Activated effector memory CD4-positive, alpha-beta T cell treated with Interleukin-2 at 50 U/mL for 16 hours (primary cell): ENCODE measurements at regions not wholly inside any gene's neighbourhood (a gene's known extent, or its start where the extent isn't known, plus 50 kb on each side); places are given as distances from the start of the nearest gene placed in this dataset.
A peak's percentile ranks its signal among the peaks of the same experiment; 100 is the strongest.
"Not testable (repeated sequence)": the region's sequence is repeated elsewhere in the genome, so short reads cannot be mapped to it uniquely, and the experiment has no call there.

ENCODE experiments used
- DNase-seq: peaks from one replicate; pipeline ENCODE4 v3.0.0-alpha.2; 2020

- DNase-seq = no peak
Measured at GRCh38 chr4:77220828-77221613, 64.0 kb downstream of the CCNG2 start.

- no peak for DNase-seq
Measured at GRCh38 chr4:77225022-77225421, 68.0 kb downstream of the CCNG2 start.

GRCh38 chr4:77226939-77227705 is 70.1 kb downstream of the CCNG2 start:
- no peak for DNase-seq

GRCh38 chr4:77229433-77229832 is 72.4 kb downstream of the CCNG2 start:
- DNase-seq = no peak

- no peak for DNase-seq
Measured at GRCh38 chr4:77232653-77233052, 75.6 kb downstream of the CCNG2 start.

- no peak for DNase-seq
Measured at GRCh38 chr4:77235289-77235854, 78.4 kb downstream of the CCNG2 start.

DNA sequence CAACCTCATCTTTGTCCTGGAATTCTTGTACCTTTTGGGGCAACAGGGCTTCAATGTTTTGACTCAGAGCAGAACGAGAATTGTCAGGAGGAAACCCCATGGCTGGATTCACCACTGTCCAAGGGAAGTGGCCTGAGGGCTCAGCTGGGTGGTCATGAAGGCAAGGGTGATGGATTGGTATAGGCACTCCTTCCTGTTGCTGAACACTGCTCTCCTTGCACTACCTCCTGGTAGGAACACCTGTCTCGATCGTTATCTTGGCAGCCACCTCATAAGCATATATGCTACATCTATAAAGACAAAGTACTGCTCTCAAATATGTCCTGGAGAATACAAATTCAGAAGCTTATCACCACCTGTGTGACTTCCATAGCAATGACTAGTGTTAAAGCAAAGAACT is 79.8 kb downstream of the CCNG2 start:
- DNase-seq = no peak

GRCh38 chr4:77240469-77241066 is 83.6 kb downstream of the CCNG2 start:
- peak; percentile 9 for DNase-seq

GRCh38 chr4:77248805-77249204 is 91.8 kb downstream of the CCNG2 start:
- DNase-seq = no peak

DNA sequence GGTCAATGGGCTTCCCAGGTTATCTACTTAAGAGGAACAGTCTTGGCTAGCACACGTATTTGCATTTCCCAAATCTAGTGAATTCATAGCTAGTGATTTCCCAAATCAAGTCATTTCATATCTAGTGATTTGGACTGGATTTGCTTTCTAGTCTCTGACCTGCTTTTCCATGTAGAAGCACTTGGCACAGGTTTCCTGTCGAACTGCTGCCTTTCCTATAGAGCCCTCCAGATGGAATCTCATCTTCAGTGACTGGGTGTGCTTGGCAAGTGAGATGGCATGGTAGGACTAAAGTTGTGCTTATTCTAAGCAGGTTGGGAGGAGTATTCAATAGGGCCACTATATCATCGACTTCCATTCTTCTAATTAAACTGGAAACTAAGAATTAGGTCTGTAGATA is 94.7 kb downstream of the CCNG2 start:
- no peak for DNase-seq

DNA sequence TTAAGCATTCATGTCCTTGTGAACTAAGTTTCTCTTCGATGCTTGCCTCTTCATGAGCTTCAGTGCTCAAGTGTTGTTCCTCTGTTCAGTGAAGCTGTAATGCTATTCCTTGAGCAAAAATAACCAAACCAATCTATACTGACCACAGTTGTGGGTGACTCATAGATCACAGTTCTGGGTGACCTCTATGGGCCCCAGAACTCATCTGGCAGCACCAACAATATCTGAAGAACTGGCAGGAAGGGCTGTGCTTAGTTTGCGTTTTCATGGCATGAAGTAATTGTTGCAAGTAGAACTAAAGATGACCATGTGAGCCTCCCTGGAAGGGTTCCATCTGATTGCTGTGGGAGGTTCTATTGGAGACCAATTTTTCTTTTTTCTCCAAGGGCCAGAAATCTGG is 106.2 kb downstream of the CCNG2 start:
- no peak for DNase-seq

DNA sequence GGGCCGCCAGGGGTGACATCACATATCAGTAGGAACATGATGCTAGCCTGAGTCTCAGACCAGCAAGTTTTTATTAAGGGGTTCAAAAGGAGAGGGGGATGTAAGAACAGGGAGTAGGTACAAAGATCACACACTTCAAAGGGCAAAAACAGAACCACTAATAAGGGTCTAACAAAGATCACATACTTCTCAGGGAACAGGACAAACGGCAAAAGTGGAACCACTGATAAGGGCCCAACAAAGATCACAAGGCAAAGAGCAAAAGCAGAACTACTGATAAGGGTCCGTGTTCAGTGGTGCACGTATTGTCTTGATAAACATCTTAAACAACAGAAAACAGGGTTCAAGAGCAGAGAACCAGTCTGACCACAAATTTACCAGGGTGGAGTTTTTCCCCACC is 107.0 kb downstream of the CCNG2 start:
- not testable (repeated sequence) for DNase-seq

DNA sequence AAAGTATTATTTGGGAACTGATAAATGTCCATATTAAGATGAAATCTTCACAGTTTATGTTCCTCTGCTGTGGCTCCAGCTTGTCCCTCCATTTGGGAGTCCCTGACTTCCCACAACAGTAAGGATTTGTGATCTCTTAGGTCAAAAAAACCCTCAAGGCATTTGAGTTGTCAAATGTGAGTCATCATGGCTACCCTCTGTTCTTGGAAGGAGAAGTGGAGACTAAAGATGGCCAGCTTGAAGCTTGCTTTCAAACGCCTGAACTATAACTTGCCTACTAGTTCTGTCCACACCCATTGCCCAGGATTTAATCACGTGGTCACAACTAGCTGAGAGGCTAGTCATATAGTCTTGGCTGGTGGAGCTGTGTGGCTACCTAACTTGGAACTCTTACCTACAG is 107.8 kb downstream of the CCNG2 start:
- DNase-seq = no peak

DNA sequence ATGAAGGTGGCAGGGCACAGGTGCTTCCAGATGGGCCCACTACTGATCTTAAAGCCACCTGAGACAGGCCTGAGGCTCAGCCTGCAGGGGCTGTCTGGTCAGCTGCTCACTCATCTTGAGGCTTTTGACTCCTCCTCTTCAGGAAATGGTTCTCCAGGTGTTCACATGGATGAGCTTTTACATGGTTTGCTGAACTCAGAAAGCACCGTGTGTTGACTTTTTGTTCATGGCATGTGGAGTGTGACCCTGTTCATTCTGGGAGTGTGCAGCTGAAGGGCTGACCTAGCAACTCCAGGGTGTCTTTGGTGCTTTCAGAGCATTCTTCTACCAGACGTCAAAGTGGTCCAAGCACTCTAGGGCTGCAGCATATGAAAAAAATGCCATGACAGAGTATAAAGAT is 111.1 kb downstream of the CCNG2 start:
- DNase-seq = no peak

DNA sequence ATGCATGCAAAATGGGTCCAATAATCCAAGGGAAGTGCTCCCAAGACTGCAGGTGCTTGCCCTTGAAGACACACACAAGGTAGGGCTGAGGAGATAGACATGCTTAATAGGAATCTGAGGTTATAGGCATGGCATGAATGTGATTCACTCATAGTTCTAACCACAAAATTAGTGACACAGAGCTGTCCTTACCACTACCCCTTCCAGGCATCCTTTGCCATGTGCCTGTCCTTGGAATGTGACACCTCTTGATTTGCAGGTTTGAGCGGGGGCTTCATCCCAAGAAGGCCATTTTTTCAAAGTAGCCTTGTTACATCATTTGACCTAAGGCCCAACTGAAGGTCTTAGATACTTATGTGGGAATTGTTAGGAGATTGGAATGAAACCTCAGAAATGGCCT is 112.5 kb downstream of the CCNG2 start:
- DNase-seq = no peak

DNA sequence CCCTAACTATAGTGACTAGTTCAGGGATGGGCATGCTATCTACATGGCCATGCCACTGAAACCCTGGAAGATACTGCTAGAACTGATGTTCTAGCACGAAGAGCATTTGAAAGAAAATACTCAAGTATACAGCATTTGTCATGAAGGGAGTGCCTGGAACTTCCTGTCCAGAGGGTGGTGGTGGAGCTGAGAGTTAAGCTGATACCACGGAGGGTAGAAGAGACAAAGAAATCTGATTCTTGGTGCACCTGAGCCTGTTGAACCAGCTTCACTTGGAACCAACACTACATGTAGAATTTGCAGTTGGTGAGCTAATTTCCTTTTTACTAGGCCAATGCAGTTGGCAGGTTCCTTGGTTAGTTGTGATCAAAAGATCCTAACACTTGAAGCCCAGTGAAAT is 116.4 kb downstream of the CCNG2 start:
- no peak for DNase-seq

- DNase-seq = not testable (repeated sequence)
Measured at GRCh38 chr4:77279114-77279513, 122.1 kb downstream of the CCNG2 start.

DNA sequence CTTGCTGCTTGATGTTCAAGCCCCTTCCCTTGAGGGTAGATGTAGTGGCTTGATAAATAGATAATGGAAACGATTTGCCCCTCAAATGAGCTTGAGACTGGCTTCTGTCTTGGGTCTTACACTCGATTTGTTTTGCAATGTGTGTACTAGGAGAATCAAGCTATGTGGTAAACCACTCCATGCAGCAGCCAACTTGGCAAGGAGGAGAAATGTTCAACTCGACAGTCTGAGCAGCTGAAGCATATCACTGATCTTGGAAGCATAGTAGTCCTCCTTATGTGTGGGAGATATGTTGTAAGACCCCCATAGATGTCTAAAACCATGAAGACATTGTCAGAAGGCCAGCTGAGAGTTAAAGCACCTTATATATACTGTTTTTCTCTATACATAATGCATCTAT is 125.3 kb downstream of the CCNG2 start:
- DNase-seq = no peak

DNA sequence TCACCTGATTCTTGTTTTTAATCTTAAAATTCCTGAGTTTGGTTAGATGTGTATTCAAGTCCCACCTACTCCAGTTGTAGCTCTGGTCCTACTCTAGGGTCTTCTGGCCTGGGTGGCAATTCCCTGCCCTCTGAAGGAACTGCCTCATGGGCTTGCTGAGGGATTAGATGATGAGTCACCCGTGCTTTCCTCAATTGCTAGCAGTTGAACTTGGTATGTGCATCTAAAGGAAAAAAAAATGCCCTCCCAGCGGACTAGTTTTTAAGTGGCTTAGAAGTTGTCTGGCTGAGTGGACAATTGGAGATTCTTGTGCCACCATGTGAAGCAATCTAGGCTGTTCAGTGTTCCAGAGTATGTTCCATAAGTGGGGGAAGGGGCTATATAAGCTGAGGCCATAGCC is 127.0 kb downstream of the CCNG2 start:
- no peak for DNase-seq

GRCh38 chr4:77286906-77287305 is 129.9 kb downstream of the CCNG2 start:
- DNase-seq = no peak

DNA sequence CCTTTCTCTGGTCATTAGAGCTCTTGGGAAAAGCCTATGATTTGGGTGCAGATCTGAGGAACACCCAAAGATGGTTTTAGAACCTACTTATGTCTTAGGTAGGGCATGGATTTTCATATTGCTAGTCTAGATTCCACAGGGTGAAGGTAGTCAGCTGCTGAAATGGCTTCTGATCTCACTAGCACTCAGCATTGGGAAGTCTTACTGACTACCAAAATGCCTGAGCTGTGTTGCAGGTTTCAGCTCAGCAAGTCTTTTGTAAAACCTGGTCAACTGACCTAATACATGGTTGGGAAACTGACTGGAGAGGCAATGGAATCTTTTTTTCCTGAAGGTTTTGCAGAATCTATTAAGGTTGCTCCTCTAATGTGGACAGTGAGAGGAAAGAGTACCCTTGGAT is 136.4 kb downstream of the CCNG2 start:
- no peak for DNase-seq

DNA sequence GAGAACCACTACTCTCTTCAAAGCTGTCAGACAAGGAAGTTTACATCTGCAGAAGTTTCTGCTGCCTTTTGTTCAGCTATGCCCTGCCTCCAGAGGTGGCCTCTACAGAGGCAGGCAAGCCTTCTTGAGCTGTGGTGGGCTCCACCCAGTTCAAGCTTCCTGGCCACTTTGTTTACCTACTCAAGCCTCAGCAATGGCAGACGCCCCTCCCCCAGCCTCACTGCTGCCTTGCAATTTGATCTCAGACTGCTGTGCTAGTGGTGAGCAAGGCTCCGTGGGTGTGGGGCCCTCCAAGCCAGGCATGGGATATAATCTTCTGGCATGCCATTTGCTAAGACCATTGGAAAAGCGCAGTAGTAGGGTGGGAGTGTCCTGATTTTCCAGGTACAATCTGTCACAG is 144.0 kb downstream of the CCNG2 start:
- DNase-seq = not testable (repeated sequence)

- DNase-seq = no peak
Measured at GRCh38 chr4:77305766-77306165, 148.8 kb downstream of the CCNG2 start.

GRCh38 chr4:77306496-77306895 is 149.5 kb downstream of the CCNG2 start:
- DNase-seq = no peak
